ENCODE measurements at regions not wholly inside any gene's neighbourhood (a gene's known extent, or its start where the extent isn't known, plus 50 kb on each side); places are given as distances from the start of the nearest gene placed in this dataset.

- H3K9me3 ChIP-seq (ENCODE audit: control insufficient read depth, low read depth, low read length) = no peaks in the 10 kb centered on the region
- H3K9me1 ChIP-seq (ENCODE audit: control insufficient read depth, extremely low read depth, insufficient read depth, low read length) = no peaks in the 10 kb centered on the region
- dilution Hi-C loops (cut with MboI; ENCODE audit: extremely low pct_ligation_motif_present, low sequenced_read_pairs) = no loop called here
- no peak for DNase-seq (ENCODE audit: low read depth, low spot score)
- H3K27ac ChIP-seq (ENCODE audit: control insufficient read depth, insufficient read depth, low read length) = no peak overlapping the region
- FAIRE-seq = no peak
- H2AFZ ChIP-seq (ENCODE audit: control insufficient read depth, low read length) = no peak overlapping the region
- no peaks in the 10 kb centered on the region for H3K36me3 ChIP-seq (ENCODE audit: control insufficient read depth in 2 of 2, extremely low read depth in 1 of 2, insufficient read depth in 2 of 2, low read length in 2 of 2)
- no peaks in the 10 kb centered on the region for H3K79me2 ChIP-seq (ENCODE audit: control insufficient read depth, insufficient read depth, low read length)
- H3K4me1 ChIP-seq (ENCODE audit: control insufficient read depth, extremely low read depth, insufficient read depth, low read length) = no peaks in the 10 kb centered on the region
- H3K27me3 ChIP-seq (ENCODE audit: control insufficient read depth, extremely low read depth, insufficient read depth, low read length) = no peaks in the 10 kb centered on the region
- no peak overlapping the region for H3K4me3 ChIP-seq (ENCODE audit: control insufficient read depth in 2 of 3, extremely low read depth in 1 of 3, insufficient read depth in 2 of 3, low read depth in 1 of 3, low read length in 3 of 3)
- H4K20me1 ChIP-seq (ENCODE audit: control insufficient read depth, extremely low read depth, insufficient read depth, low read length) = no peaks in the 10 kb centered on the region
- no peak overlapping the region for H3K4me2 ChIP-seq (ENCODE audit: control insufficient read depth, extremely low read depth, insufficient read depth, low read depth, low read length)
- no peak overlapping the region for H3K9ac ChIP-seq (ENCODE audit: control insufficient read depth, extremely low read depth, insufficient read depth, low read length)
- TF ChIP-seq CTCF (optimal IDR thresholded peaks at IDR 0.05 in 1 of 3, IDR thresholded peaks at IDR 0.05 in 1 of 3, conservative IDR thresholded peaks at IDR 0.05 in 1 of 3; ENCODE audit: extremely low read depth in 1 of 3, insufficient read depth in 2 of 3, low read length in 3 of 3) (no peak), EZH2 (IDR thresholded peaks at IDR 0.05; ENCODE audit: low read length) (no peak)
Measured at GRCh38 chr9:107914151-107914550, 424.6 kb upstream of the KLF4 start.

GRCh38 chr9:107907715-107908114, 418.1 kb upstream of the KLF4 start:
- H3K9ac ChIP-seq (ENCODE audit: control insufficient read depth, extremely low read depth, insufficient read depth, low read length) = no peak overlapping the region
- no peak overlapping the region for H2AFZ ChIP-seq (ENCODE audit: control insufficient read depth, low read length)
- H3K27me3 ChIP-seq (ENCODE audit: control insufficient read depth, extremely low read depth, insufficient read depth, low read length) = no peaks in the 10 kb centered on the region
- no peak overlapping the region for H3K27ac ChIP-seq (ENCODE audit: control insufficient read depth, insufficient read depth, low read length)
- no peaks in the 10 kb centered on the region for H4K20me1 ChIP-seq (ENCODE audit: control insufficient read depth, extremely low read depth, insufficient read depth, low read length)
- no peak for TF ChIP-seq EZH2 (IDR thresholded peaks at IDR 0.05; ENCODE audit: low read length)
- no peak for TF ChIP-seq CTCF (optimal IDR thresholded peaks at IDR 0.05 in 1 of 3, IDR thresholded peaks at IDR 0.05 in 1 of 3, conservative IDR thresholded peaks at IDR 0.05 in 1 of 3; ENCODE audit: extremely low read depth in 1 of 3, insufficient read depth in 2 of 3, low read length in 3 of 3)
- H3K4me1 ChIP-seq (ENCODE audit: control insufficient read depth, extremely low read depth, insufficient read depth, low read length) = no peaks in the 10 kb centered on the region
- FAIRE-seq = no peak
- DNase-seq (ENCODE audit: low read depth, low spot score) = no peak
- dilution Hi-C loops (cut with MboI; ENCODE audit: extremely low pct_ligation_motif_present, low sequenced_read_pairs) = no loop called here
- no peak overlapping the region for H3K4me3 ChIP-seq (ENCODE audit: control insufficient read depth in 2 of 3, extremely low read depth in 1 of 3, insufficient read depth in 2 of 3, low read depth in 1 of 3, low read length in 3 of 3)
- H3K36me3 ChIP-seq (ENCODE audit: control insufficient read depth in 2 of 2, extremely low read depth in 1 of 2, insufficient read depth in 2 of 2, low read length in 2 of 2) = no peaks in the 10 kb centered on the region
- no peaks in the 10 kb centered on the region for H3K9me1 ChIP-seq (ENCODE audit: control insufficient read depth, extremely low read depth, insufficient read depth, low read length)
- H3K79me2 ChIP-seq (ENCODE audit: control insufficient read depth, insufficient read depth, low read length) = no peaks in the 10 kb centered on the region
- no peaks in the 10 kb centered on the region for H3K9me3 ChIP-seq (ENCODE audit: control insufficient read depth, low read depth, low read length)
- H3K4me2 ChIP-seq (ENCODE audit: control insufficient read depth, extremely low read depth, insufficient read depth, low read depth, low read length) = no peak overlapping the region

Data from keratinocyte (primary cell).